GM13977 (cell line): ENCODE measurements at regions not wholly inside any gene's neighbourhood (a gene's known extent, or its start where the extent isn't known, plus 50 kb on each side); places are given as distances from the start of the nearest gene placed in this dataset.
A peak's percentile ranks its signal among the peaks of the same experiment; 100 is the strongest.

Source experiments
- DNase-seq: peaks from one replicate; pipeline ENCODE4 v3.0.0; 2012; ENCODE audit warnings: low spot score
- CTCF ChIP-seq: IDR thresholded peaks from 2 replicates; pipeline ENCODE4 v1.5.1; 2012; ENCODE audit warnings: mild to moderate bottlenecking, control low read depth; ENCODE audit not compliant: insufficient read depth; ENCODE audit errors: extremely low read depth, missing control alignments
- in situ Hi-C: fragments of 300-500 bp; cut with MboI; formaldehyde crosslinking; loops from one replicate; pipeline ENCODE4 v1.12.0; 2022; ENCODE audit warnings: low sequenced_read_pairs, low pct_unique_long_range_greater_than_20kb, mixed read lengths, inconsistent platforms; ENCODE audit not compliant: unreplicated experiment

GRCh38 chr21:31559368-31560119, 99.9 kb upstream of the SOD1 start:
- in situ Hi-C loops, result no loop called here
- no peak for TF ChIP-seq CTCF
- DNase-seq, result peak; percentile 73

- in situ Hi-C loops, result no loop called here
- TF ChIP-seq CTCF, result no peak
- DNase-seq, result peak; percentile 81
Measured at GRCh38 chr21:31558962-31559367, 100.5 kb upstream of the SOD1 start.

- in situ Hi-C loops, result no loop called here
- no peak for DNase-seq
- no peak for TF ChIP-seq CTCF
Measured at GRCh38 chr21:31558189-31558961, 101.1 kb upstream of the SOD1 start.

GRCh38 chr21:31557421-31558188, 101.9 kb upstream of the SOD1 start:
- DNase-seq, result no peak
- in situ Hi-C loops, result no loop called here
- no peak for TF ChIP-seq CTCF

- no peak for TF ChIP-seq CTCF
- no peak for DNase-seq
- in situ Hi-C loops, result no loop called here
Measured at GRCh38 chr21:31556662-31557061, 102.8 kb upstream of the SOD1 start.

- in situ Hi-C loops, result no loop called here
- TF ChIP-seq CTCF, result no peak
- DNase-seq, result no peak
Measured at GRCh38 chr21:31555741-31556191, 103.7 kb upstream of the SOD1 start.
